Keratinocyte (primary cell): ENCODE measurements at regions not wholly inside any gene's neighbourhood (a gene's known extent, or its start where the extent isn't known, plus 50 kb on each side); places are given as distances from the start of the nearest gene placed in this dataset.
A peak's percentile ranks its signal among the peaks of the same experiment; 100 is the strongest.

Source experiments
- DNase-seq: peaks from one replicate; pipeline ENCODE4 v3.0.0-alpha.2; 2011; ENCODE audit warnings: low read depth, missing footprints, low spot score
- FAIRE-seq: peaks from 2 replicates; lab custom pipeline; 2011; peaks lifted over from hg19 to GRCh38; lab: Jason Lieb, UNC
- H2AFZ ChIP-seq: 2 replicates; pipeline ENCODE4 v1.6.0; 2012; ENCODE audit warnings: low read length, control low read depth, inconsistent platforms; ENCODE audit not compliant: control insufficient read depth
- H3K27ac ChIP-seq: 2 replicates; pipeline ENCODE4 v1.5.1; 2011; ENCODE audit warnings: low read length; ENCODE audit not compliant: control insufficient read depth, insufficient read depth
- H3K27me3 ChIP-seq: 3 replicates; pipeline ENCODE4 v1.6.0; 2011; ENCODE audit warnings: low read length; ENCODE audit not compliant: control insufficient read depth, insufficient read depth; ENCODE audit errors: extremely low read depth
- H3K36me3 ChIP-seq, 2 experiments: 2 replicates in 1 of 2; 3 replicates in 1 of 2; pipeline ENCODE4 v1.5.1; 2011; ENCODE audit warnings: low read length in 2 of 2, mild to moderate bottlenecking in 1 of 2; ENCODE audit not compliant: control insufficient read depth in 2 of 2, insufficient read depth in 2 of 2; ENCODE audit errors: extremely low read depth in 1 of 2
- H3K4me1 ChIP-seq: 3 replicates; pipeline ENCODE4 v1.5.1; 2011; ENCODE audit warnings: low read length; ENCODE audit not compliant: control insufficient read depth, insufficient read depth; ENCODE audit errors: extremely low read depth
- H3K4me2 ChIP-seq: 3 replicates; pipeline ENCODE4 v1.6.0; 2011; ENCODE audit warnings: low read depth, low read length; ENCODE audit not compliant: control insufficient read depth, insufficient read depth; ENCODE audit errors: extremely low read depth
- H3K4me3 ChIP-seq, 3 experiments: fragments of 200-600 bp in 1 of 3; sonication (generic) in 1 of 3; 2 replicates in 2 of 3; 3 replicates in 1 of 3; pipeline ENCODE4 v1.5.1; 2011 to 2016; ENCODE audit warnings: low read length in 3 of 3, mild to moderate bottlenecking in 3 of 3, control low read depth in 2 of 3, inconsistent platforms in 1 of 3, low read depth in 1 of 3, mixed read lengths in 1 of 3, mixed run types in 1 of 3, moderate library complexity in 1 of 3; ENCODE audit not compliant: control insufficient read depth in 2 of 3, insufficient read depth in 2 of 3; ENCODE audit errors: extremely low read depth in 1 of 3
- H3K79me2 ChIP-seq: 2 replicates; pipeline ENCODE4 v1.6.0; 2012; ENCODE audit warnings: low read length; ENCODE audit not compliant: control insufficient read depth, insufficient read depth
- H3K9ac ChIP-seq: 3 replicates; pipeline ENCODE4 v1.6.0; 2011; ENCODE audit warnings: low read length; ENCODE audit not compliant: control insufficient read depth, insufficient read depth; ENCODE audit errors: extremely low read depth
- H3K9me1 ChIP-seq: 3 replicates; pipeline ENCODE4 v1.6.0; 2011; ENCODE audit warnings: low read length; ENCODE audit not compliant: control insufficient read depth, insufficient read depth; ENCODE audit errors: extremely low read depth
- H3K9me3 ChIP-seq: 2 replicates; pipeline ENCODE4 v1.5.1; 2012; ENCODE audit warnings: low read depth, low read length; ENCODE audit not compliant: control insufficient read depth
- H4K20me1 ChIP-seq: 3 replicates; pipeline ENCODE4 v1.6.0; 2011; ENCODE audit warnings: low read length; ENCODE audit not compliant: control insufficient read depth, insufficient read depth; ENCODE audit errors: extremely low read depth
- EZH2 ChIP-seq: IDR thresholded peaks from one replicate; pipeline ENCODE4 v1.6.1; 2012; ENCODE audit warnings: inconsistent platforms, mild to moderate bottlenecking, low read length, moderate library complexity
- dilution Hi-C: fragments of 300-500 bp; cut with MboI; formaldehyde crosslinking; loops from one replicate; pipeline ENCODE4 v1.7.0; 2020; ENCODE audit warnings: low sequenced_read_pairs; ENCODE audit not compliant: extremely low pct_ligation_motif_present
- TF ChIP-seq, protein P1 (sequence below), 3 experiments: IDR thresholded peaks in 1 of 3; conservative IDR thresholded peaks in 1 of 3; optimal IDR thresholded peaks in 1 of 3; 2 replicates in 2 of 3; 3 replicates in 1 of 3; pipeline versions ENCODE3 to v1.5.1; 2011; ENCODE audit warnings: low read length in 3 of 3, mild to moderate bottlenecking in 3 of 3, moderate library complexity in 2 of 3, control low read depth in 1 of 3, inconsistent platforms in 1 of 3; ENCODE audit not compliant: insufficient read depth in 2 of 3; ENCODE audit errors: extremely low read depth in 1 of 3

DNA sequence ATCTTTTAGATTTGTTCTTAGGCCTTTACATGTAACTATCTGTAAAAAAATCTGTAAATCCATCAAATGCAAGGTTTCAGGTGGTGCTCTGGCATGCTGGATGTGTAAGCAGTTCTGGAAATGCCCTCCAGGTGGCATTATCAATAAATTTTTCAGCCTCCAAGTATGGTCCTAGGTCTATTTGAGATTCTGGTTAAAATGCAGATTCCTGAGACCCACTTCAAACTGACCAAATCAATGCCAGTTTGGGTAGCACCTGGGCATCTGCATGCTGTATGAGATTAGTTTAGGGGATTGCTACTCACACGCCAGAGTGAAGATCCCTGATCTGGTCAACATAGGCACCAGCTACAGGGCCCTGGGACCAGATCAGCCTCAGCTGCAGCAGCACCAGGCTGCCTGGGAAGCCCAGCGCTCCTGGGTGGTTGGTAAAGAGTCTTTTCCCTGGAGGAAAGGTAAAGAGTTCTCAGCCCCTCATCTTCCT is 507.3 kb upstream of the CITED2 start:
- DNase-seq = no peak
- dilution Hi-C loops = no loop called here
- H2AFZ ChIP-seq = no peak overlapping the region

DNA sequence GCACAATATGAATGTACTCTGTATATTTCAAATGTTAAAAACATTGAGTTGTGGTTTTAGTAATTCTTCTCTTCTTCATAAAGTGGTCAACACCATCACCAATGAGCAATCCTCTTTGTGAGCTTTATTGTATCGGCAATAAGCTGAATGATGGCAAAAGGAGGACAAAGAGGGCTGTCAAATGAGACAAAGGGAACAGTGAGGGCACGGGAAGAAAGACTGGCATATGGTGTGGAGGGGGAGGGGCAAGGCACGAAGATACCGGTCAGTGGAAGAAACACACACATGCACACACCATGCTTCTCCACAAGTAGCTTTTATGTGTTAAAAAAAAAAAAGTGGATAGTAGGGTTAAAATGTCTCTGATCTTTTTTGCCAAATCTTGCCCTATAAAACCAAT is 506.8 kb upstream of the CITED2 start:
- no peaks in the 10 kb centered on the region for H4K20me1 ChIP-seq
- no peaks in the 10 kb centered on the region for H3K9me3 ChIP-seq
- dilution Hi-C loops = no loop called here
- no peak overlapping the region for H3K4me3 ChIP-seq
- H3K27ac ChIP-seq = no peak overlapping the region
- H3K9me1 ChIP-seq = no peaks in the 10 kb centered on the region
- no peaks in the 10 kb centered on the region for H3K79me2 ChIP-seq
- peaks cover 4% of the 10 kb centered on the region for H3K4me1 ChIP-seq
- no peak overlapping the region for H2AFZ ChIP-seq
- no peak for FAIRE-seq
- no peaks in the 10 kb centered on the region for H3K27me3 ChIP-seq
- H3K9ac ChIP-seq = no peak overlapping the region
- H3K36me3 ChIP-seq = no peaks in the 10 kb centered on the region
- TF ChIP-seq EZH2 = no peak
- TF ChIP-seq, protein P1, sequence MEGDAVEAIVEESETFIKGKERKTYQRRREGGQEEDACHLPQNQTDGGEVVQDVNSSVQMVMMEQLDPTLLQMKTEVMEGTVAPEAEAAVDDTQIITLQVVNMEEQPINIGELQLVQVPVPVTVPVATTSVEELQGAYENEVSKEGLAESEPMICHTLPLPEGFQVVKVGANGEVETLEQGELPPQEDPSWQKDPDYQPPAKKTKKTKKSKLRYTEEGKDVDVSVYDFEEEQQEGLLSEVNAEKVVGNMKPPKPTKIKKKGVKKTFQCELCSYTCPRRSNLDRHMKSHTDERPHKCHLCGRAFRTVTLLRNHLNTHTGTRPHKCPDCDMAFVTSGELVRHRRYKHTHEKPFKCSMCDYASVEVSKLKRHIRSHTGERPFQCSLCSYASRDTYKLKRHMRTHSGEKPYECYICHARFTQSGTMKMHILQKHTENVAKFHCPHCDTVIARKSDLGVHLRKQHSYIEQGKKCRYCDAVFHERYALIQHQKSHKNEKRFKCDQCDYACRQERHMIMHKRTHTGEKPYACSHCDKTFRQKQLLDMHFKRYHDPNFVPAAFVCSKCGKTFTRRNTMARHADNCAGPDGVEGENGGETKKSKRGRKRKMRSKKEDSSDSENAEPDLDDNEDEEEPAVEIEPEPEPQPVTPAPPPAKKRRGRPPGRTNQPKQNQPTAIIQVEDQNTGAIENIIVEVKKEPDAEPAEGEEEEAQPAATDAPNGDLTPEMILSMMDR (optimal IDR thresholded peaks at IDR 0.05 in 1 of 3, IDR thresholded peaks at IDR 0.05 in 1 of 3, conservative IDR thresholded peaks at IDR 0.05 in 1 of 3; ENCODE audit: extremely low read depth in 1 of 3, insufficient read depth in 2 of 3, low read length in 3 of 3) = no peak
- H3K4me2 ChIP-seq = no peak overlapping the region
- no peak for DNase-seq

More for the DNA sequence above, 507.3 kb upstream of the CITED2 start:
- no peak overlapping the region for H3K4me3 ChIP-seq
- H3K4me2 ChIP-seq = no peak overlapping the region
- no peak overlapping the region for H3K27ac ChIP-seq
- peak; percentile 29 for FAIRE-seq
- H3K4me1 ChIP-seq = peaks cover 4% of the 10 kb centered on the region
- H3K9me3 ChIP-seq = no peaks in the 10 kb centered on the region
- H3K9ac ChIP-seq = no peak overlapping the region
- H4K20me1 ChIP-seq = no peaks in the 10 kb centered on the region
- no peaks in the 10 kb centered on the region for H3K36me3 ChIP-seq
- H3K27me3 ChIP-seq = no peaks in the 10 kb centered on the region
- no peaks in the 10 kb centered on the region for H3K79me2 ChIP-seq
- H3K9me1 ChIP-seq = no peaks in the 10 kb centered on the region
- TF ChIP-seq EZH2 = no peak
- TF ChIP-seq, protein P1 (optimal IDR thresholded peaks at IDR 0.05 in 1 of 3, IDR thresholded peaks at IDR 0.05 in 1 of 3, conservative IDR thresholded peaks at IDR 0.05 in 1 of 3; ENCODE audit: extremely low read depth in 1 of 3, insufficient read depth in 2 of 3, low read length in 3 of 3) = peak; percentile 59 to 64 (median 63)
